IMR-90 (cell line): ENCODE measurements at regions not wholly inside any gene's neighbourhood (a gene's known extent, or its start where the extent isn't known, plus 50 kb on each side); places are given as distances from the start of the nearest gene placed in this dataset.

Experiments used
- ATAC-seq: fragments of 200-7000 bp; cut with Tn5 transposase; 2 replicates; pipeline ENCODE4 v1.9.1; 2020; ENCODE audit warnings: low read depth, mild to moderate bottlenecking, moderate library complexity
- BruUV-seq: library from RNA; stranded (reverse); fragments of 400-500 nt; replicated peaks from 2 replicates; lab custom pipeline; 2021; lab: Mats Ljungman, UMichigan
- CTCF ChIA-PET: fragments of 300-600 bp; formaldehyde crosslinking; extraction: SDS; loops from one replicate; lab custom pipeline; 2021; ENCODE audit warnings: antibody characterized with exemption; lab: Yijun Ruan, JAX
- POLR2A ChIA-PET: fragments of 300-600 bp; sonication (Branson Sonifier 250); formaldehyde crosslinking; loops from one replicate; lab custom pipeline; 2022; ENCODE audit warnings: antibody characterized with exemption; ENCODE audit not compliant: unreplicated experiment; lab: Charles Lee
- DNase-seq: peaks from one replicate; pipeline ENCODE4 v3.0.0; 2013
- H2AFZ ChIP-seq: replicated peaks from 2 replicates; pipeline ENCODE3; 2013; ENCODE audit warnings: low read length, mild to moderate bottlenecking; ENCODE audit not compliant: poor library complexity
- H2AK5ac ChIP-seq: 2 replicates; pipeline ENCODE4 v1.6.1; 2013; ENCODE audit warnings: low read depth, low read length, inconsistent platforms
- H2AK9ac ChIP-seq: replicated peaks from 2 replicates; pipeline ENCODE3; 2013; ENCODE audit warnings: mild to moderate bottlenecking, low read depth, low read length, moderate library complexity; ENCODE audit not compliant: poor library complexity
- H2BK120ac ChIP-seq: 2 replicates; pipeline ENCODE4 v1.6.1; 2013; ENCODE audit warnings: low read depth, low read length, inconsistent platforms
- H2BK15ac ChIP-seq: 3 replicates; pipeline ENCODE4 v1.6.1; 2013; ENCODE audit warnings: low read depth, low read length, inconsistent platforms
- H2BK20ac ChIP-seq: 2 replicates; pipeline ENCODE4 v1.6.1; 2013; ENCODE audit warnings: low read depth, mild to moderate bottlenecking, inconsistent platforms, low read length, moderate library complexity
- H2BK5ac ChIP-seq: 2 replicates; pipeline ENCODE4 v1.6.1; 2013; ENCODE audit warnings: mild to moderate bottlenecking, low read depth, low read length, inconsistent platforms; ENCODE audit not compliant: poor library complexity, severe bottlenecking
- H3K14ac ChIP-seq: replicated peaks from 2 replicates; pipeline ENCODE4 v1.6.1; 2013; ENCODE audit warnings: low read depth, low read length, inconsistent platforms
- H3K18ac ChIP-seq: 2 replicates; pipeline ENCODE4 v1.6.1; 2013; ENCODE audit warnings: low read depth, low read length, control low read depth
- H3K23ac ChIP-seq: 2 replicates; pipeline ENCODE4 v1.6.1; 2013; ENCODE audit warnings: low read depth, low read length, inconsistent platforms
- H3K27ac ChIP-seq: 2 replicates; pipeline ENCODE4 v1.5.1; 2013; ENCODE audit warnings: mild to moderate bottlenecking, control low read depth, low read length; ENCODE audit not compliant: insufficient read depth
- H3K27me3 ChIP-seq: 2 replicates; pipeline ENCODE4 v1.6.1; 2013; ENCODE audit warnings: low read length; ENCODE audit not compliant: control insufficient read depth, insufficient read depth
- H3K36me3 ChIP-seq: 2 replicates; pipeline ENCODE4 v1.6.1; 2013; ENCODE audit warnings: low read length, mixed read lengths; ENCODE audit not compliant: control insufficient read depth, insufficient read depth
- H3K4ac ChIP-seq: 2 replicates; pipeline ENCODE4 v1.6.1; 2013; ENCODE audit warnings: low read depth, low read length, inconsistent platforms
- H3K4me1 ChIP-seq: 2 replicates; pipeline ENCODE4 v1.6.1; 2013; ENCODE audit warnings: low read length, mixed read lengths; ENCODE audit not compliant: control insufficient read depth, insufficient read depth
- H3K4me2 ChIP-seq: 2 replicates; pipeline ENCODE4 v1.6.1; 2013; ENCODE audit warnings: low read depth, mild to moderate bottlenecking, control low read depth, low read length, moderate library complexity
- H3K4me3 ChIP-seq: 2 replicates; pipeline ENCODE4 v1.5.1; 2013; ENCODE audit warnings: low read depth, mild to moderate bottlenecking, control low read depth, low read length, moderate library complexity; ENCODE audit not compliant: insufficient read depth
- H3K56ac ChIP-seq: 2 replicates; pipeline ENCODE4 v1.6.1; 2013; ENCODE audit warnings: low read length, inconsistent platforms; ENCODE audit not compliant: insufficient read depth; ENCODE audit errors: extremely low read depth
- H3K79me1 ChIP-seq, 2 experiments: 2 replicates each; pipeline ENCODE4 v1.6.1; 2013; ENCODE audit warnings: low read length in 2 of 2, inconsistent platforms in 1 of 2, low read depth in 1 of 2
- H3K9ac ChIP-seq: 2 replicates; pipeline ENCODE4 v1.6.1; 2013; ENCODE audit warnings: low read depth, low read length, control low read depth
- H3K9me1 ChIP-seq: 2 replicates; pipeline ENCODE4 v1.6.1; 2013; ENCODE audit warnings: low read length, inconsistent platforms; ENCODE audit not compliant: insufficient read depth
- H3K9me3 ChIP-seq: 2 replicates; pipeline ENCODE4 v1.6.1; 2013; ENCODE audit warnings: low read length; ENCODE audit not compliant: control insufficient read depth, insufficient read depth
- H4K20me1 ChIP-seq: 2 replicates; pipeline ENCODE4 v1.6.1; 2013; ENCODE audit warnings: low read length, inconsistent platforms; ENCODE audit not compliant: insufficient read depth
- H4K5ac ChIP-seq: 2 replicates; pipeline ENCODE4 v1.6.1; 2013; ENCODE audit warnings: mild to moderate bottlenecking, low read depth, low read length, control low read depth
- H4K8ac ChIP-seq, 2 experiments: 2 replicates each; pipeline ENCODE4 v1.6.1; 2013; ENCODE audit warnings: low read depth in 2 of 2, low read length in 2 of 2, control low read depth in 1 of 2, inconsistent platforms in 1 of 2
- H4K91ac ChIP-seq: 2 replicates; pipeline ENCODE4 v1.6.1; 2013; ENCODE audit warnings: low read depth, low read length, inconsistent platforms; ENCODE audit not compliant: insufficient read depth
- BHLHE40 ChIP-seq: fragments of 150-350 bp; IDR thresholded peaks from 2 replicates; pipeline ENCODE4 v1.6.1; 2016; ENCODE audit warnings: mild to moderate bottlenecking, low read depth, low read length
- CEBPB ChIP-seq: IDR thresholded peaks from 2 replicates; pipeline ENCODE4 v1.6.1; 2012; ENCODE audit warnings: low read depth, low read length, improper control_type of control experiment
- CHD1 ChIP-seq: IDR thresholded peaks from 2 replicates; pipeline ENCODE4 v1.6.1; 2012; ENCODE audit warnings: low read depth, low read length, improper control_type of control experiment
- ELK1 ChIP-seq: fragments of 150-350 bp; IDR thresholded peaks from 2 replicates; pipeline ENCODE4 v1.6.1; 2016; ENCODE audit warnings: low read depth, mild to moderate bottlenecking, low read length, moderate library complexity, borderline replicate concordance
- FOS ChIP-seq: fragments of 150-350 bp; IDR thresholded peaks from 2 replicates; pipeline ENCODE4 v1.6.1; 2016; ENCODE audit warnings: low read depth, low read length
- MAFK ChIP-seq: IDR thresholded peaks from 2 replicates; pipeline ENCODE4 v1.6.1; 2012; ENCODE audit warnings: low read depth, low read length, improper control_type of control experiment
- MAZ ChIP-seq: IDR thresholded peaks from 2 replicates; pipeline ENCODE4 v1.6.1; 2012; ENCODE audit warnings: low read depth, mild to moderate bottlenecking, low read length, improper control_type of control experiment, moderate library complexity, borderline replicate concordance
- MXI1 ChIP-seq: IDR thresholded peaks from 2 replicates; pipeline ENCODE4 v1.6.1; 2012; ENCODE audit warnings: low read depth, mild to moderate bottlenecking, low read length, moderate library complexity, borderline replicate concordance
- NFE2L2 ChIP-seq: fragments of 150-350 bp; IDR thresholded peaks from 2 replicates; pipeline ENCODE4 v1.6.1; 2016; ENCODE audit warnings: low read depth, mild to moderate bottlenecking, low read length
- POLR2A ChIP-seq: IDR thresholded peaks from 2 replicates; pipeline ENCODE4 v1.6.1; 2012; ENCODE audit warnings: mild to moderate bottlenecking, low read depth, low read length
- RAD21 ChIP-seq: IDR thresholded peaks from 2 replicates; pipeline ENCODE4 v1.6.1; 2012; ENCODE audit warnings: low read length, improper control_type of control experiment
- RCOR1 ChIP-seq: IDR thresholded peaks from 2 replicates; pipeline ENCODE4 v1.6.1; 2012; ENCODE audit warnings: mild to moderate bottlenecking, low read length, improper control_type of control experiment; ENCODE audit not compliant: insufficient replicate concordance
- RFX5 ChIP-seq: IDR thresholded peaks from 2 replicates; pipeline ENCODE4 v1.8.0; 2012; ENCODE audit warnings: low read depth, mild to moderate bottlenecking, low read length, moderate library complexity
- SMC3 ChIP-seq: fragments of 150-350 bp; IDR thresholded peaks from 2 replicates; pipeline ENCODE4 v1.6.1; 2016; ENCODE audit warnings: low read depth, mild to moderate bottlenecking, antibody characterized with exemption, low read length, moderate library complexity
- dilution Hi-C: fragments of 300-500 bp; cut with HindIII; formaldehyde crosslinking; loops from one replicate; pipeline ENCODE4 v1.14.3; 2018; ENCODE audit warnings: low sequenced_read_pairs; ENCODE audit not compliant: unreplicated experiment
- in situ Hi-C: fragments of 300-500 bp; cut with MboI; formaldehyde crosslinking; loops from 3 replicates; pipeline ENCODE4 v1.14.3; 2019; ENCODE audit warnings: low sequenced_read_pairs, inconsistent platforms, mixed read lengths
- intact Hi-C: fragments of 100-400 bp; cut with micrococcal nuclease; formaldehyde crosslinking; loops from 2 replicates; pipeline ENCODE4 v1.10.0; 2022
- TF ChIP-seq, protein P1 (sequence below): fragments of 150-350 bp; IDR thresholded peaks from 2 replicates; pipeline ENCODE4 v1.6.1; 2017; ENCODE audit warnings: mild to moderate bottlenecking, antibody characterized with exemption, low read length, low read depth
- TF ChIP-seq, protein P2 (sequence below): conservative IDR thresholded peaks from 2 replicates; pipeline ENCODE4 v1.5.1; 2012; ENCODE audit warnings: mild to moderate bottlenecking, low read depth, low read length, improper control_type of control experiment

- Histone ChIP-seq H3K27me3 (no peaks in the 10 kb centered on the region), H3K4me3 (no peak overlapping the region), H3K23ac (no peak overlapping the region), H3K56ac (no peak overlapping the region), H2AFZ (no peak overlapping the region), H3K9ac (no peak overlapping the region), H4K91ac (no peak overlapping the region), H4K5ac (no peak overlapping the region), H3K27ac (no peak overlapping the region), H2AK5ac (no peak overlapping the region), H3K14ac (no peak overlapping the region), H3K4ac (no peak overlapping the region), H2BK20ac (no peak overlapping the region), H3K4me1 (no peaks in the 10 kb centered on the region), H2BK5ac (no peak overlapping the region), H3K79me1 (no peaks in the 10 kb centered on the region; a peak in 1 of 4 replicates), H3K9me3 (no peaks in the 10 kb centered on the region), H2AK9ac (no peak overlapping the region), H2BK120ac (no peak overlapping the region), H4K20me1 (no peaks in the 10 kb centered on the region), H3K18ac (no peak overlapping the region), H3K9me1 (no peaks in the 10 kb centered on the region; the same call in 1 of the 2 replicates), H2BK15ac (no peak overlapping the region), H3K36me3 (no peaks in the 10 kb centered on the region), H4K8ac (no peak overlapping the region), H3K4me2 (no peak overlapping the region)
- intact Hi-C loops (no loop called here), in situ Hi-C loops (no loop called here), dilution Hi-C loops (no loop called here)
- ChIA-PET CTCF (no interaction called here), POLR2A (no interaction called here)
- ATAC-seq (no peak), DNase-seq (no peak)
- no TSS peak for BruUV-seq
- TF ChIP-seq RAD21 (no peak), POLR2A (no peak), CEBPB (no peak), MXI1 (no peak), ELK1 (no peak), MAZ (no peak), BHLHE40 (no peak), RCOR1 (no peak), SMC3 (no peak), FOS (no peak), MAFK (no peak), NFE2L2 (no peak), RFX5 (no peak), CHD1 (no peak)
- TF ChIP-seq, protein P1, sequence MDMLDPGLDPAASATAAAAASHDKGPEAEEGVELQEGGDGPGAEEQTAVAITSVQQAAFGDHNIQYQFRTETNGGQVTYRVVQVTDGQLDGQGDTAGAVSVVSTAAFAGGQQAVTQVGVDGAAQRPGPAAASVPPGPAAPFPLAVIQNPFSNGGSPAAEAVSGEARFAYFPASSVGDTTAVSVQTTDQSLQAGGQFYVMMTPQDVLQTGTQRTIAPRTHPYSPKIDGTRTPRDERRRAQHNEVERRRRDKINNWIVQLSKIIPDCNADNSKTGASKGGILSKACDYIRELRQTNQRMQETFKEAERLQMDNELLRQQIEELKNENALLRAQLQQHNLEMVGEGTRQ = no peak
- TF ChIP-seq, protein P2, sequence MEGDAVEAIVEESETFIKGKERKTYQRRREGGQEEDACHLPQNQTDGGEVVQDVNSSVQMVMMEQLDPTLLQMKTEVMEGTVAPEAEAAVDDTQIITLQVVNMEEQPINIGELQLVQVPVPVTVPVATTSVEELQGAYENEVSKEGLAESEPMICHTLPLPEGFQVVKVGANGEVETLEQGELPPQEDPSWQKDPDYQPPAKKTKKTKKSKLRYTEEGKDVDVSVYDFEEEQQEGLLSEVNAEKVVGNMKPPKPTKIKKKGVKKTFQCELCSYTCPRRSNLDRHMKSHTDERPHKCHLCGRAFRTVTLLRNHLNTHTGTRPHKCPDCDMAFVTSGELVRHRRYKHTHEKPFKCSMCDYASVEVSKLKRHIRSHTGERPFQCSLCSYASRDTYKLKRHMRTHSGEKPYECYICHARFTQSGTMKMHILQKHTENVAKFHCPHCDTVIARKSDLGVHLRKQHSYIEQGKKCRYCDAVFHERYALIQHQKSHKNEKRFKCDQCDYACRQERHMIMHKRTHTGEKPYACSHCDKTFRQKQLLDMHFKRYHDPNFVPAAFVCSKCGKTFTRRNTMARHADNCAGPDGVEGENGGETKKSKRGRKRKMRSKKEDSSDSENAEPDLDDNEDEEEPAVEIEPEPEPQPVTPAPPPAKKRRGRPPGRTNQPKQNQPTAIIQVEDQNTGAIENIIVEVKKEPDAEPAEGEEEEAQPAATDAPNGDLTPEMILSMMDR = no peak
Observed at GRCh38 chr2:144244938-144245337, 275.0 kb downstream of the ZEB2 start.
